ENCODE measurements at regions not wholly inside any gene's neighbourhood (a gene's known extent, or its start where the extent isn't known, plus 50 kb on each side); places are given as distances from the start of the nearest gene placed in this dataset.
A peak's percentile ranks its signal among the peaks of the same experiment; 100 is the strongest.

- no peak for DNase-seq (ENCODE audit: low spot score)
Observed at GRCh38 chr2:144607891-144608521, 88.1 kb upstream of the ZEB2 start.

- DNase-seq (ENCODE audit: low spot score) = no peak
Observed at GRCh38 chr2:144607099-144607498, 87.2 kb upstream of the ZEB2 start.

- DNase-seq (ENCODE audit: low spot score) = no peak
Observed at GRCh38 chr2:144606466-144607095, 86.7 kb upstream of the ZEB2 start.

- DNase-seq (ENCODE audit: low spot score) = no peak
Observed at GRCh38 chr2:144605231-144605840, 85.4 kb upstream of the ZEB2 start.

GRCh38 chr2:144603334-144603733, 83.4 kb upstream of the ZEB2 start:
- DNase-seq (ENCODE audit: low spot score) = no peak

GRCh38 chr2:144598906-144599305, 79.0 kb upstream of the ZEB2 start:
- no peak for DNase-seq (ENCODE audit: low spot score)

GRCh38 chr2:144597894-144598593, 78.1 kb upstream of the ZEB2 start:
- no peak for DNase-seq (ENCODE audit: low spot score)

- DNase-seq (ENCODE audit: low spot score) = no peak
Observed at GRCh38 chr2:144597388-144597787, 77.5 kb upstream of the ZEB2 start.

- peak; percentile 5 for DNase-seq (ENCODE audit: low spot score)
Observed at GRCh38 chr2:144596073-144596871, 76.4 kb upstream of the ZEB2 start.

GRCh38 chr2:144595686-144596072, 75.8 kb upstream of the ZEB2 start:
- DNase-seq (ENCODE audit: low spot score) = no peak

GRCh38 chr2:144595279-144595678, 75.4 kb upstream of the ZEB2 start:
- no peak for DNase-seq (ENCODE audit: low spot score)

GRCh38 chr2:144593803-144594202, 73.9 kb upstream of the ZEB2 start:
- DNase-seq (ENCODE audit: low spot score) = no peak

- no peak for DNase-seq (ENCODE audit: low spot score)
Observed at GRCh38 chr2:144592500-144593256, 72.8 kb upstream of the ZEB2 start.

GRCh38 chr2:144587306-144587705, 67.4 kb upstream of the ZEB2 start:
- no peak for DNase-seq (ENCODE audit: low spot score)

GRCh38 chr2:144586476-144586875, 66.6 kb upstream of the ZEB2 start:
- DNase-seq (ENCODE audit: low spot score) = no peak

- no peak for DNase-seq (ENCODE audit: low spot score)
Observed at GRCh38 chr2:144583741-144584453, 64.0 kb upstream of the ZEB2 start.

GRCh38 chr2:144583381-144583729, 63.4 kb upstream of the ZEB2 start:
- DNase-seq (ENCODE audit: low spot score) = no peak

- DNase-seq (ENCODE audit: low spot score) = no peak
Observed at GRCh38 chr2:144582651-144583380, 62.9 kb upstream of the ZEB2 start.

- no peak for DNase-seq (ENCODE audit: low spot score)
Observed at GRCh38 chr2:144580521-144581161, 60.7 kb upstream of the ZEB2 start.

- DNase-seq (ENCODE audit: low spot score) = no peak
Observed at GRCh38 chr2:144579556-144579955, 59.6 kb upstream of the ZEB2 start.
